GM12872 (cell line): ENCODE measurements at regions not wholly inside any gene's neighbourhood (a gene's known extent, or its start where the extent isn't known, plus 50 kb on each side); places are given as distances from the start of the nearest gene placed in this dataset.

Source experiments
- TF ChIP-seq, protein P1 (sequence below): IDR thresholded peaks from 3 replicates; pipeline ENCODE4 v1.5.1; 2011; ENCODE audit warnings: low read depth, mild to moderate bottlenecking, low read length, moderate library complexity; ENCODE audit not compliant: insufficient read depth

DNA sequence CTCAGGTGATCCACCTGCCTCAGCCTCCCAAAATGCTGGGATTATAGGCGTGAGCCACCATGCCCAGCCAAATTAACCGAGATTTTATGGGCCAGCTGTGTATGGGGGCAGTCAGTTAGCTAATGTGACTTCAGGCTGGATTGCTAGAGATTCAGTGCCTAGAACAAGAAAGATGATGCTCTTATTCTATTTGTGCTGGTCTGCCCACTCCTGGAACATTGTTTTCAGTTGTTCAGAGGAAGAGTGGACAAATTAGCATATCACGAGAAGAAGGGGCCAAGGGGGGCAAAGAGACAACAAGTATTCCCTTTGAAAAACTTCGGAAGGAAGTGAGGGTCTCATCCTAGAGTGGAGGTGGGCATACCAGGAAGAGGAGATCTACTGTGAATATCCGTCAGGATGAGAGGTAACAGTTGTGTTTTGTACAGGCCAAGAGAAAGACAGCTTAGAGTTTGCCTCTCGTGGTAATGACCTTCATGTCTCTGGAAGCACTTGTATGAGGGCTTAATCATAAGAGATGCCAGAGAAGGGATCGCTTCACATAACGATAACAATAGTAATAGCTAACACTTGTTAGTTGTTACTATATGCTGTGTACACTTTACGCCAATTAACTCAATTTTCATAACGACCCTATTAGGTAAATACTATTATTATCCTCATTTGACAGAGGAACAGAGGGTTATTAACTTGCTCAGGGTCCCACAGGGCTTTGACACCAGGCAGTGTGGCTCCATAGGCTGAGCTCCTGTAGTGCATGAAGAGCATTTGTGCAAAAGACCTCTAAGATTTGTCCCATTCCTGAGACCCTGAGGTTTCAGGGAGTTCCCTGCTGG, 138.3 kb downstream of the DDX1 start:
- TF ChIP-seq, protein P1, sequence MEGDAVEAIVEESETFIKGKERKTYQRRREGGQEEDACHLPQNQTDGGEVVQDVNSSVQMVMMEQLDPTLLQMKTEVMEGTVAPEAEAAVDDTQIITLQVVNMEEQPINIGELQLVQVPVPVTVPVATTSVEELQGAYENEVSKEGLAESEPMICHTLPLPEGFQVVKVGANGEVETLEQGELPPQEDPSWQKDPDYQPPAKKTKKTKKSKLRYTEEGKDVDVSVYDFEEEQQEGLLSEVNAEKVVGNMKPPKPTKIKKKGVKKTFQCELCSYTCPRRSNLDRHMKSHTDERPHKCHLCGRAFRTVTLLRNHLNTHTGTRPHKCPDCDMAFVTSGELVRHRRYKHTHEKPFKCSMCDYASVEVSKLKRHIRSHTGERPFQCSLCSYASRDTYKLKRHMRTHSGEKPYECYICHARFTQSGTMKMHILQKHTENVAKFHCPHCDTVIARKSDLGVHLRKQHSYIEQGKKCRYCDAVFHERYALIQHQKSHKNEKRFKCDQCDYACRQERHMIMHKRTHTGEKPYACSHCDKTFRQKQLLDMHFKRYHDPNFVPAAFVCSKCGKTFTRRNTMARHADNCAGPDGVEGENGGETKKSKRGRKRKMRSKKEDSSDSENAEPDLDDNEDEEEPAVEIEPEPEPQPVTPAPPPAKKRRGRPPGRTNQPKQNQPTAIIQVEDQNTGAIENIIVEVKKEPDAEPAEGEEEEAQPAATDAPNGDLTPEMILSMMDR = no peak

DNA sequence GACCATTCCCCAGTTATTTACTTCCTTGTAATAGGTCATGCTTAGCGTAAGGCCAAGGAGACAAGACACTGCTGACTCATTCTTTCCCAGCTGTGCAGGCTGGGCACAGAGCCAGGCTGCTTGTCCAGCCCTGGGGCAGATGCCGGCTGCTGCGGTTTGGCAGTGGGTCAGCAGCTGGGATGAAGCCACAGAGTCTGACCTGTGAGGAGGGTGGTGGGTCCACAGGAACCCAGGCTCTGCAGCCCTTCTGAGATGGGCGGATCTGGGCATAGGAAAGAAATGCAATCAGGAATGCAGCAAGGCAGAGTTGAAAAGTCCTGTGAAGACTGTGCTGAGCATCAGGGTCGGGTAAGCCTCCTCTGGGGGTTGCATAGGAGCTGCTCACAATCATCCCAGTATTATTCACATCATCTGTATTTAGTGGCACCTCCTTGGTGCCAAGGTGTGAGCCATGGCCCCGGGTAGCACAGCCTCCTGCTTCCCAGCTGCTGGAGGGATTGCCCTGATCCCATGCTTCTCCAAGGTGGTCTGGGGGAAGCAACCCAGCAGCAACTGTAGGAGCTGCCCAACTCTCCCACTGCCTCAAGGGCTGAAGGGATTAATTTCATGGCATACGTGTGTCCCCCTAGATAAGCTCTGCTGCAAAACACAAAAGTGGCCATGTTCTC, 139.0 kb downstream of the DDX1 start:
- TF ChIP-seq, protein P1 = no peak

DNA sequence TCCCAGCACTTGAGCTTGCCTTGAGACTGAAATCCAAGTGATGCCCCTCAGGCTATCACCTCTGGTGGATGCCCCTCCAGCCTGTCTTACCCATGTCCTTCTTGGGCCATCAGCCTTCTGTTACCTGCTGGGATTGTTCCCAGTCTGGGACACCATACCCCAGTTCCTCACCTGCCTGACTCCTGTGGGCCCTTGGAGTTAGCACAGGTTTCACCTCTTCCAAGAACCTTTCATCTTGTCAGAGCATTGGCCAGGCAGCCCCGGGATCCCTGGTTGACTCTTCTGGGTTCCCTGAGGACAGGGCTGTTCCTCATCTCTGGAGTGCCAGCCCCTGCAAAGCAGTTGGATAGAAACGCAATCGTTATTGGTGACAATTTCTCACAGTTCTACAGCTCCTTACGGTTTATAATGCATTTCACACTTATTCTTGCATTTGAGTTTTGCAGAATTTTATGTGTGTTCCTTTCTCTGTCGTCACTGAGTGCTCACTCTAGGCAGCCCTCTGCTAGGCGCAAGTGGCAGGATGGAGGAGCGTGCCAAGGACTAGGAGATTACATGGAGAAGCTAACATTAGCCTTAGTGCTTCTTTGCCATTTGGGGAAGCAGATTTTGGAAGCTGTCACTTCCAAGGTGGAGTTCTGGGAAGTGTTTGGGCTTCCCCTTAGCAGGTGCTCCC, 139.7 kb downstream of the DDX1 start:
- TF ChIP-seq, protein P1 = no peak

DNA sequence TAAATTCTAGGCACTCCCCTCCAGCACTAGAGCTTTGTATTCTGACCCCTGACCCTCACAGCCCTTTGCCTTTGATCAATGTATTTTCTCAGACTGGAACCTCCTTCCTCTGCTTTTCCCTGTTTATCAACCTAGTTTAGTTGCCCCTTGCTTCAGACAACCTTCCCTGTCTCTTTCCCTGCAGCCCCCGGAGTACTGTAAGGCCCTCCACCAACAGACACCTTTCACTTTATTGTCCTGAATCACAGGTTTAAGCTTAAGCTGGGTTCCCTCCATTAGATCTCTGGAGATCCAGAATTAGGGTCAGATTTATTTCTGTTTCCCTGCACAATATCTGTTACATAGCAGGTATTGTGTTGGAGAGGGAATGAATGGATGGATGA, 140.2 kb downstream of the DDX1 start:
- TF ChIP-seq, protein P1 = no peak

DNA sequence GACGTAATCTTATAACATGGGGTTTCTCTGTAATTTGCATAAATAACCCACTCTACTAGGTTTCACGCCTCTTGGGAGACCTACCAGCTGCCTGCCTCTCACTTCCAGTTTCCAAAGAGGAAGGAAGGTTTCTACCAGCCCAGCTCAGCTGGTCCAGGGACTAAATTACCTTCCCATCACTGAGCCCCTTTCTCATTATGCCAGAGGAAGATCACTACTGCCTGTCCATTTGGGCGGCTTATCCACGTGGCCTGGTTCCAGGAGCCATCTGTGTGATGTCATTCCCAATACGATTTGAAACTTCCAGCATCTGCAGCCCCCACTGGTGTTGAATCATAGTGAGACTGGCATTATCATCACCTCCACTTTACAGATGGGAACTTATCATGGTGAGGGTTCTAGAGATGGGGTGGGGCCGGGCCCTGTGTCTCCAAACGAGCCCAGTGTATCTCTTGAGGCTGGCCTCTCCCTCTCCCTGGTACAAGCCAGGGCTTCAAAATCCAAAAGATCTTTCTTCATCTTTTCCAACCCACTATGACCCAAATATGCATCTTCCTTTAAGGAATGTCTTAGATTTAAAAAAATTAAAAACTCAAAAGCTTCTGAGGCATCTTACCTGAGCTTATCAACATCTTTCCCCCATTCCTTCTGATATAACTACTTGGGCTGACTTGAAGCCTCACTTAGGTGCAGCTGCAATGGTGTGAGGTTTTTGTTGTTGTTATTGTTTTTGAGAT, 140.8 kb downstream of the DDX1 start:
- TF ChIP-seq, protein P1 = no peak

DNA sequence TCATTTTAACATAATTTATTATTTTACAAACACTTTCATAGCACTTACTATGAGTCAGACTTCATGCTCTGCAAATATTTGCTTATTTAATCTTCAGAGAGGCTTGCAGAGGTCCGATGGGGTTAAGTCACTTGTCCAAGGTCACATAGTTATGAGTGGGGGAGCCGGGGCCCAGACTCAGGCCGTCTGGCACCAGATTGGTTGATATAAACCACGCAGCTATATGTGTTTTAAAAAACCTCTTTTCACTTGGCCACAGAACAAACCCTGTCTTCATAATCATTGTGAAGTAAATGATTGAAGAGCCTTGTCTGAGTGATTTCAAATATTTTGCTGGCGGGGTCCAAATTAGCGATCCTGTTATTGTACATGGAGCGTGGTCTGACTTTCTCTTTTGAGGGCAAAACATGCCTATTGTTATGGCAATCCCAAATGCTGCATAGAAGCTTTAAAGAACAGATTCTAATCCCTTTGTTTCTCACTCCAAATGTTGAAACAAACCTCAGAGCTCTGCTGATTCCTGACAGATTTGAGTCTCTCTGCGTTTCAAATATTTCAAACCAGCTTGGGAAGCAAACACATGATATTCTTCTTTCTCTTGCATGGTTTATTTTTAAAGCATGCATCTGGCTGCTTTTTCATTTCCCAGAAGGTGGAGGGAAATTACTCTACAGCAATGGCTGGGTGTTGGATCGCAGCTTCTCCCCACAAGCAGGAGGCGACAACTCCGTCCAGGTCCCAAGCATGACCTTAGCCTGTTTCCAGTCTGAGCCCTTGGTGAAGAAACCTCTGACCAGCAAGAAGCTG, 142.4 kb downstream of the DDX1 start:
- TF ChIP-seq, protein P1 = no peak
